Cardiac muscle cell (in vitro differentiated cells and primary cell): ENCODE measurements at regions not wholly inside any gene's neighbourhood (a gene's known extent, or its start where the extent isn't known, plus 50 kb on each side); places are given as distances from the start of the nearest gene placed in this dataset.

Experiments used
- DNase-seq, 2 donors: peaks; one replicate each; pipeline versions ENCODE4 v3.0.0 to v3.0.0-alpha.2; 2010 to 2017; ENCODE audit warnings: low read depth in 1 of 2, low spot score in 1 of 2
- H3K27ac ChIP-seq: fragments of 200-600 bp; sonication (generic); 2 replicates; pipeline ENCODE4 v1.5.1; 2016
- H3K27me3 ChIP-seq: fragments of 200-600 bp; sonication (generic); 2 replicates; pipeline ENCODE4 v1.6.0; 2016; ENCODE audit warnings: control low read depth
- H3K36me3 ChIP-seq: fragments of 200-600 bp; sonication (generic); 2 replicates; pipeline ENCODE4 v1.5.1; 2016; ENCODE audit warnings: control low read depth
- H3K4me1 ChIP-seq: fragments of 200-600 bp; sonication (generic); 2 replicates; pipeline ENCODE4 v1.8.1; 2017; ENCODE audit warnings: low read depth, mild to moderate bottlenecking, mixed run types
- H3K4me3 ChIP-seq: fragments of 200-600 bp; sonication (generic); 2 replicates; pipeline ENCODE4 v1.5.1; 2016; ENCODE audit warnings: mild to moderate bottlenecking
- H3K9me3 ChIP-seq: fragments of 200-600 bp; sonication (generic); 2 replicates; pipeline ENCODE4 v1.5.1; 2017; ENCODE audit warnings: low read depth, mild to moderate bottlenecking, control low read depth
- TF ChIP-seq, protein P1 (sequence below): IDR thresholded peaks from 2 replicates; pipeline ENCODE4 v1.5.1; 2012; ENCODE audit warnings: low read depth, mild to moderate bottlenecking, low read length

DNA sequence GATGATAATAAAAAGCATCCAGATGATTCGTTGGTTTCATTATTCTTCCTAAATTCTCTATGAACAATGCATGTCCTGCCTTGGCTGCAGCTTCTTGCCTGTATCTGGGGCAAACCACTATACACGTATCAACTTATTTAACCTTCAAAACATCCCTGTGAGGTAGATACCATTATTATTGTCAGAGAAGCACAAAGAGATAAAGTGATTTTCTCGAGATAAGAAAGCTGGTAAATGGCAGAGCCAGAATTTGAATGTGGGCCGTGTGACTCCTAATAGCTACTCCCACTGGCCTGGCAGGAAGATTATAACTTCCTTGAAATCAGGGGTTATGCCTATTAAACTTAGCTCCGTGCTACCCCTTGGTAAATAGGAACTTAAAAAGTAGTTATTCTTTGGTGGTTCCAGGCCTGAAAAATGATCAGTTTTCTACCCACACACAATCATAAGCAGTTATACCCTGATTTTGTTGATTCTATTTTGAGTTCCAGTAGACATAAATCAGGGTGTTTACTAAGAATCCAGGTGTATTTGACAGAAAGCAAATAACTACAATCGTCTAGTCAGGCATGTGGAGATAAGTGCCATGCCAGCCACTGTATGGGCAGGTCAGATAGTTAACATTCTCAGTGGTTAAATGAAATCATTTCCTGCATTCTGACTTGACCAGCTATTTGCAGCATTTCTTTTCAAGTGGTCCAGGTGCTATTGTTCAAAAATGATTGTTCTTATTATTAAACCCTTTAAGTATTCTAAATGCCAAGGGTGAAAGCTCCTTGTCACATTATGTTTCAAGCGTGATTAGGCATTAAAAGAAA lies 99.2 kb upstream of the LRRN1 start:
- no peak overlapping the region for H3K27ac ChIP-seq
- H3K4me3 ChIP-seq, result no peak overlapping the region
- no peak for DNase-seq
- TF ChIP-seq, protein P1, sequence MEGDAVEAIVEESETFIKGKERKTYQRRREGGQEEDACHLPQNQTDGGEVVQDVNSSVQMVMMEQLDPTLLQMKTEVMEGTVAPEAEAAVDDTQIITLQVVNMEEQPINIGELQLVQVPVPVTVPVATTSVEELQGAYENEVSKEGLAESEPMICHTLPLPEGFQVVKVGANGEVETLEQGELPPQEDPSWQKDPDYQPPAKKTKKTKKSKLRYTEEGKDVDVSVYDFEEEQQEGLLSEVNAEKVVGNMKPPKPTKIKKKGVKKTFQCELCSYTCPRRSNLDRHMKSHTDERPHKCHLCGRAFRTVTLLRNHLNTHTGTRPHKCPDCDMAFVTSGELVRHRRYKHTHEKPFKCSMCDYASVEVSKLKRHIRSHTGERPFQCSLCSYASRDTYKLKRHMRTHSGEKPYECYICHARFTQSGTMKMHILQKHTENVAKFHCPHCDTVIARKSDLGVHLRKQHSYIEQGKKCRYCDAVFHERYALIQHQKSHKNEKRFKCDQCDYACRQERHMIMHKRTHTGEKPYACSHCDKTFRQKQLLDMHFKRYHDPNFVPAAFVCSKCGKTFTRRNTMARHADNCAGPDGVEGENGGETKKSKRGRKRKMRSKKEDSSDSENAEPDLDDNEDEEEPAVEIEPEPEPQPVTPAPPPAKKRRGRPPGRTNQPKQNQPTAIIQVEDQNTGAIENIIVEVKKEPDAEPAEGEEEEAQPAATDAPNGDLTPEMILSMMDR, result no peak
- H3K9me3 ChIP-seq, result no peaks in the 10 kb centered on the region
- peaks cover 15% of the 10 kb centered on the region for H3K27me3 ChIP-seq
- H3K36me3 ChIP-seq, result no peaks in the 10 kb centered on the region
- H3K4me1 ChIP-seq, result no peaks in the 10 kb centered on the region

DNA sequence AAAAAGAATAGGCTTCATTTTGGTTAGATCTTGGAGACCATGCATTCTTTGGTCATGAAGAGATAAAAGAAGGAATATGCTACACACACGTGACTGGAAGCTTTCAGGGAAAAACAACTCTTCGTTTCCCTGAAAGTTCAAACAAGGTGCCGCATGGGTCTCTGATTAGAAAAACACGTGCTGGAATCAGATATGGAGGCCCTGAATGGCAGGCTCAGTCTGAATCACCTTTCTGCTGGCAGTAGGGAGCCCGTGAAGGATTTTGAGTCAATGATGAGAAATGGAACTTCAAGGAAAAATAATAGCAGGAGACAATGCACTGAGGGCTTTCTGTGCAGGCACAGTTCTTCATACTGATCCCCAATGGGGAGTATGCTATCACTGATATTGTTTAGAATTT lies 99.8 kb upstream of the LRRN1 start:
- Histone ChIP-seq H3K4me3 (no peak overlapping the region), H3K9me3 (no peaks in the 10 kb centered on the region), H3K4me1 (no peaks in the 10 kb centered on the region), H3K27ac (no peak overlapping the region), H3K27me3 (peaks cover 15% of the 10 kb centered on the region), H3K36me3 (no peaks in the 10 kb centered on the region)
- DNase-seq, result no peak
- TF ChIP-seq, protein P1, result no peak

DNA sequence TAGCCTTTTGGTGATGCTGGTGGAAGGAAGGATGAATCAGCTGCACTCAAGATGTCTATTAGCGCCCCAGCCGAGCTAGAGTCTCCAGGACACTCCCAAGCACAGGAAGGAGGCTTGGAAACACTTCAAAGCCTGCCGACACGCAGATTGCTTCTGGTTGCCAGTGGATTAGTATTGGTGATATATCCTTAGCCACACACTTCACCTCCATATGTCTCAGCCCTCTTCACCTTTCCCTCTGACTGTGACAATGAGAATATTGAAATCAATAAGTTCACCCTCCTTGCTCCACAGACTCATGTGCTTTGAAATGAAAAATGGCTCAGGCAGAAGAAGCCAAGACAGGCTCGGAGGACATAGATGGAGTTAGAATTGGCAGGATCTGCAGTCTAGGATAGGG lies 102.9 kb upstream of the LRRN1 start:
- no peak overlapping the region for H3K27ac ChIP-seq
- H3K27me3 ChIP-seq, result peaks cover 15% of the 10 kb centered on the region
- H3K4me1 ChIP-seq, result no peaks in the 10 kb centered on the region
- H3K36me3 ChIP-seq, result no peaks in the 10 kb centered on the region
- TF ChIP-seq, protein P1, result no peak
- no peak overlapping the region for H3K4me3 ChIP-seq
- no peaks in the 10 kb centered on the region for H3K9me3 ChIP-seq
- no peak for DNase-seq

DNA sequence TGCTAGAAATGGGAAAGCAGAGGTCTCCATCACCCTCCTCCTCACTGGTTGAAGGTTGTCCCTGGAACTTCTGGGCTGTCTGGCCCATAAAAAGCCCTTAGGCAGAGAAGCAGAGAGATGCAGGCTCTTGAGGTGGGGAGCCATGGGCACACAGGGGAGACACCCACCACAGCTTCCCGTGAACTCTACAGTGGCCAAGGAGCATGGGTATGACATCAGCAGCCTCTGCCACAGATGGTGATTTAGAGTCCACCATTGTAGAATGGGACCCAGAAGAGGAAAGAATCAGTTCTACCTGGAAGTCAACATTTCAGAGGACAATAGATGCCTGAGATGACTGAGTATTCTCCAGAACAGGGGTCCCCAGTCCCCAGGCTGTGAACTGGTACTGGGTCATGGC lies 105.6 kb upstream of the LRRN1 start:
- TF ChIP-seq, protein P1, result no peak

DNA sequence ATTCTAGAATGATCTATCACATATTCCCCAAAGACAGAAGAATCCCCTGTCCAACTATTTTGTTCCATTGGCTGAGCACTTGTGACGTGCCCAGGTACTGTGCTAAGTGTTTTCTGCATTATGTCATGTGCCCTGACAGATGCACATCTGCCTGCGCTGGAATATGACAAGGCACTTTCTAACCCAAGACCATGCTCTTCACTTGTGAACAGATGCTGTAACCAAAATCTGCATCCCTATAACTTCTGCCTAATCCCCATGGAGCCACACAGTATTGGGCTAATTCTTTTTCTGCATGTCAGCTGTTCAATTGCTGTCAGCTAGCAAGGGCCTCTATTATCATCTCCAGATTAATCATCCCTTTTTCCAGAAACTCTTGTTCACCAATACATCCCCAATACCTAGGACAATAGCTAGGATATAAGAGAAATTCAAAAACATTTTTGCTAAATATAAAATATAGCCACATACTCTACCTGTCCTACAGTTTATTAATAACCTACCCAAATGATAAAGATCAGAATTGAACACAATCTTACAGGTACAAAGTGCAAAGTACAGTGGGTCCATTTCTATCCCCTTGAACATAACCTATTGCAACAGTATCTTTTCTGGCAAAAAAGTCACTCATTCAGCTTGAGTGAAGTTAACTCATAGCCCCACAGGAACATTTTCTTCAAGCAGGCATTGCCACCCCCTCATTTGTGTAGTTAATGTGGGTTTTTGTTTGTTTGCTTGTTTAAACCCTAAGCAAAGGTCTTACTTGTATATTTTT lies 109.4 kb upstream of the LRRN1 start:
- Histone ChIP-seq H3K27me3 (peaks cover 43% of the 10 kb centered on the region), H3K4me1 (no peaks in the 10 kb centered on the region), H3K9me3 (no peaks in the 10 kb centered on the region), H3K36me3 (no peaks in the 10 kb centered on the region), H3K4me3 (no peak overlapping the region), H3K27ac (no peak overlapping the region)
- DNase-seq, result no peak
- TF ChIP-seq, protein P1, result no peak

More for the DNA sequence above, 105.6 kb upstream of the LRRN1 start:
- no peaks in the 10 kb centered on the region for H3K36me3 ChIP-seq
- no peak for DNase-seq
- no peaks in the 10 kb centered on the region for H3K9me3 ChIP-seq
- H3K27me3 ChIP-seq, result peaks cover 27% of the 10 kb centered on the region
- H3K4me3 ChIP-seq, result no peak overlapping the region
- H3K4me1 ChIP-seq, result no peaks in the 10 kb centered on the region
- no peak overlapping the region for H3K27ac ChIP-seq
